ENCODE measurements at regions not wholly inside any gene's neighbourhood (a gene's known extent, or its start where the extent isn't known, plus 50 kb on each side); places are given as distances from the start of the nearest gene placed in this dataset.

- TF ChIP-seq POLR2AphosphoS5 (IDR thresholded peaks at IDR 0.05; ENCODE audit: low read depth, low read length), result no peak
- no peak for TF ChIP-seq CTCF (IDR thresholded peaks at IDR 0.05)
- TF ChIP-seq TCF7L2 (IDR thresholded peaks at IDR 0.05; ENCODE audit: low read depth, low read length), result no peak
Measured at GRCh38 chr15:52856286-52856685, 66.2 kb upstream of the ONECUT1 start.
